ENCODE measurements at regions not wholly inside any gene's neighbourhood (a gene's known extent, or its start where the extent isn't known, plus 50 kb on each side); places are given as distances from the start of the nearest gene placed in this dataset.

DNA sequence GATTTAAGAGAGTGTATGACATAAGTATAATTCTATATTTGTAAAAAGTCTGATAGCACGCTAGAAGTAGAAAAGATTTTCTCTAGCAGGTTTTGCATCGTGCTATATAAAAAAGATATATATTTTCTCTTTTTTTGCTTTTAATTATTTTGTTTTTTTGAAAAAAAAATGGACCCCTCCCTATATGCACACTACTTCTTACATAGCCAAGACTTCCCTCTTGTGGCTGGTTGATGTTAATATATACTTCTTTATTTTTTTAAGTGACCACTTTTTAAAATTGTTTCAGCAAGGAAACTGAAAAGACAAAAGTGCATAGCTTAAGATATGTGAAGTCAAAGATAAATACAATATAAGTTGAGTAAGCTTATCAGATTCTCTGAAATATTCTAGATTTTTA is 1202.8 kb downstream of the DIAPH3 start:
- H3K4me1 Mint-ChIP-seq: no peaks in the 10 kb centered on the region
- no peaks in the 10 kb centered on the region for H3K27me3 Mint-ChIP-seq (ENCODE audit: low read depth in 2 of 2)
- intact Hi-C loops (cut with micrococcal nuclease): no loop called here
- Histone ChIP-seq H3K27me3 (ENCODE audit: control insufficient read depth, insufficient read depth, low read length) (no peaks in the 10 kb centered on the region), H3K4me1 (ENCODE audit: control insufficient read depth, insufficient read depth, low read length) (no peaks in the 10 kb centered on the region), H3K9me3 (ENCODE audit: control insufficient read depth, insufficient read depth, low read length) (no peaks in the 10 kb centered on the region), H3K4me3 (ENCODE audit: low read length) (no peak overlapping the region), H3K36me3 (ENCODE audit: control insufficient read depth, insufficient read depth, low read length) (no peaks in the 10 kb centered on the region), H3K27ac (ENCODE audit: low read length) (no peak overlapping the region)
- ATAC-seq: no peak
- no peak overlapping the region for H3K27ac Mint-ChIP-seq
- H3K9me3 Mint-ChIP-seq: peaks cover 0 to 3% of the 10 kb centered on the region in 2 donors
- H3K36me3 Mint-ChIP-seq: no peaks in the 10 kb centered on the region
- DNase-seq: no peak
- no peak overlapping the region for H3K4me3 Mint-ChIP-seq
- no CpG with 5 or more reads among the region's 2 CpGs for WGBS (ENCODE audit: insufficient coverage)
- TF ChIP-seq, protein P1, sequence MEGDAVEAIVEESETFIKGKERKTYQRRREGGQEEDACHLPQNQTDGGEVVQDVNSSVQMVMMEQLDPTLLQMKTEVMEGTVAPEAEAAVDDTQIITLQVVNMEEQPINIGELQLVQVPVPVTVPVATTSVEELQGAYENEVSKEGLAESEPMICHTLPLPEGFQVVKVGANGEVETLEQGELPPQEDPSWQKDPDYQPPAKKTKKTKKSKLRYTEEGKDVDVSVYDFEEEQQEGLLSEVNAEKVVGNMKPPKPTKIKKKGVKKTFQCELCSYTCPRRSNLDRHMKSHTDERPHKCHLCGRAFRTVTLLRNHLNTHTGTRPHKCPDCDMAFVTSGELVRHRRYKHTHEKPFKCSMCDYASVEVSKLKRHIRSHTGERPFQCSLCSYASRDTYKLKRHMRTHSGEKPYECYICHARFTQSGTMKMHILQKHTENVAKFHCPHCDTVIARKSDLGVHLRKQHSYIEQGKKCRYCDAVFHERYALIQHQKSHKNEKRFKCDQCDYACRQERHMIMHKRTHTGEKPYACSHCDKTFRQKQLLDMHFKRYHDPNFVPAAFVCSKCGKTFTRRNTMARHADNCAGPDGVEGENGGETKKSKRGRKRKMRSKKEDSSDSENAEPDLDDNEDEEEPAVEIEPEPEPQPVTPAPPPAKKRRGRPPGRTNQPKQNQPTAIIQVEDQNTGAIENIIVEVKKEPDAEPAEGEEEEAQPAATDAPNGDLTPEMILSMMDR (IDR thresholded peaks at IDR 0.05): no peak

DNA sequence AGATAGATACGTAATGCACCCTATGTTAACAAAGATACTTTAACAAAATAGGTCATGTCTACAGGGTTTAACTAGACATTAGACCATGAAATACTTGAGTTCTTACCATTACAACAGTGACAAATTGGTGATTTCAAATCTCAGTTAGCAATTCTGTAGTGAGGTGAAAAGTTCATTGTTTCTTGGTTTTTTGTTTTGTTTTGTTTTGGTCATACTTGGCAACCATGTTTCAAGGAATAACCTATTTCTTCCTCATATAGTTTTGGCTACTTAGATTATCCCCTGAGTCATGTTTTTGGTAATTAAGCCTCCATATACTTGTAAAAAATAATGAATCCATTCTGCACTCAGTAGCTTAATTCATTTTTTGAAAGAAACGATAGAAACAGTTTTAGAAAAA is 1200.4 kb downstream of the DIAPH3 start:
- Histone ChIP-seq H3K4me1 (ENCODE audit: control insufficient read depth, insufficient read depth, low read length) (no peaks in the 10 kb centered on the region), H3K27ac (ENCODE audit: low read length) (no peak overlapping the region), H3K9me3 (ENCODE audit: control insufficient read depth, insufficient read depth, low read length) (no peaks in the 10 kb centered on the region), H3K27me3 (ENCODE audit: control insufficient read depth, insufficient read depth, low read length) (no peaks in the 10 kb centered on the region), H3K4me3 (ENCODE audit: low read length) (no peak overlapping the region), H3K36me3 (ENCODE audit: control insufficient read depth, insufficient read depth, low read length) (no peaks in the 10 kb centered on the region)
- DNase-seq (no peak), ATAC-seq (no peak)
- Mint-ChIP-seq H3K27ac (no peak overlapping the region), H3K9me3 (peaks cover 2 to 3% of the 10 kb centered on the region in 2 donors), H3K4me1 (no peaks in the 10 kb centered on the region), H3K4me3 (no peak overlapping the region), H3K36me3 (no peaks in the 10 kb centered on the region), H3K27me3 (ENCODE audit: low read depth in 2 of 2) (no peaks in the 10 kb centered on the region)
- no CpG with 5 or more reads among the region's 2 CpGs for WGBS (ENCODE audit: insufficient coverage)
- TF ChIP-seq, protein P1 (IDR thresholded peaks at IDR 0.05): no peak
- intact Hi-C loops (cut with micrococcal nuclease): no loop called here

DNA sequence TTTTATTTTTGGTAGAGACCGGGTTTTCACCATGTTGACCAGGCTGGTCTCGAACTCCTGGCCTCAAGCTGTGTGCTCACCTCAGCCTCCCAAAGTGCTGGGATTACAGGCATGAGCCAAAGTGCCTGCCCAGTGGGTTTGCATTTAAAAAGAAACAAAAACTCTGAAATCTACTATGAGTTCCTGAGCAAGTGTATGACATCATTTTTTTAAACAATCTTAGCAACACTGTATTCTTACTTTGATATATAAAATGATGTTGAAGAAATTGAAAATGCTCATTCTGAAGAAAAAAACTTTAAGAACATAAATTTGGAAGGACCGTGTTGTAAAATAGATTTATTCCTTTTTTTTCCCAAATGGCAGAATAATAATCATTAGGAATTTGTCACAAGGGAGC is 1199.7 kb downstream of the DIAPH3 start:
- intact Hi-C loops (cut with micrococcal nuclease): no loop called here
- H3K4me1 ChIP-seq (ENCODE audit: control insufficient read depth, insufficient read depth, low read length): no peaks in the 10 kb centered on the region
- 81% methylated on average over 3 of the region's 3 CpGs for WGBS (ENCODE audit: insufficient coverage)
- Mint-ChIP-seq H3K9me3 (peaks cover 4 to 5% of the 10 kb centered on the region in 2 donors), H3K4me3 (no peak overlapping the region), H3K4me1 (no peaks in the 10 kb centered on the region), H3K27me3 (ENCODE audit: low read depth in 2 of 2) (no peaks in the 10 kb centered on the region), H3K36me3 (no peaks in the 10 kb centered on the region), H3K27ac (no peak overlapping the region)
- H3K4me3 ChIP-seq (ENCODE audit: low read length): no peak overlapping the region
- TF ChIP-seq, protein P1 (IDR thresholded peaks at IDR 0.05): no peak
- ATAC-seq (no peak), DNase-seq (no peak)
- no peaks in the 10 kb centered on the region for H3K36me3 ChIP-seq (ENCODE audit: control insufficient read depth, insufficient read depth, low read length)
- H3K9me3 ChIP-seq (ENCODE audit: control insufficient read depth, insufficient read depth, low read length): no peaks in the 10 kb centered on the region
- H3K27me3 ChIP-seq (ENCODE audit: control insufficient read depth, insufficient read depth, low read length): no peaks in the 10 kb centered on the region
- no peak overlapping the region for H3K27ac ChIP-seq (ENCODE audit: low read length)

DNA sequence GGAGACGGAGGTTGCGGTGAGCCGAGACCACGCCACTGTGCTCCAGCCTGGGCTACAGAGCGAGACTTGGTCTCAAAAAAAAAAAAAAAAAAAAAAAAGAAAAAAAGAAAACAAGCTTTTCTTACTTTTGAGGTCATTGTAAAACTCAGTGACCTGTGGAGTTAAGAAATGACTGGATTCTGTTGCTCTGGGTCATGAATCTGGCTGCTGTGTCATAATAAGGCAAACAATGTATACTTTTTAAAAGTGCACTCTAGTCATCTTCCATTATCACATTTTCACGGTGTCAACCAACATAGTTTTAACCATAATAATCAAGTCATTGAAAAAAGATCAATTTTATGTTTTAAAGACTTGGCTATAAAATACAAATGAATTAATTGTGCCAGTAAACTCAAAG is 1186.6 kb downstream of the DIAPH3 start:
- Histone ChIP-seq H3K27me3 (ENCODE audit: control insufficient read depth, insufficient read depth, low read length) (no peaks in the 10 kb centered on the region), H3K9me3 (ENCODE audit: control insufficient read depth, insufficient read depth, low read length) (no peaks in the 10 kb centered on the region), H3K4me1 (ENCODE audit: control insufficient read depth, insufficient read depth, low read length) (no peaks in the 10 kb centered on the region), H3K36me3 (ENCODE audit: control insufficient read depth, insufficient read depth, low read length) (no peaks in the 10 kb centered on the region), H3K4me3 (ENCODE audit: low read length) (no peak overlapping the region), H3K27ac (ENCODE audit: low read length) (no peak overlapping the region)
- Mint-ChIP-seq H3K9me3 (peaks cover 5 to 7% of the 10 kb centered on the region in 2 donors), H3K36me3 (peaks cover 7% of the 10 kb centered on the region), H3K27me3 (ENCODE audit: low read depth in 2 of 2) (no peaks in the 10 kb centered on the region), H3K27ac (no peak overlapping the region), H3K4me1 (no peaks in the 10 kb centered on the region), H3K4me3 (no peak overlapping the region)
- no peak for DNase-seq
- ATAC-seq: no peak
- intact Hi-C loops (cut with micrococcal nuclease): no loop called here
- WGBS (ENCODE audit: insufficient coverage): 81% methylated on average over 5 of the region's 6 CpGs
- TF ChIP-seq, protein P1 (IDR thresholded peaks at IDR 0.05): no peak
